ENCODE measurements at regions not wholly inside any gene's neighbourhood (a gene's known extent, or its start where the extent isn't known, plus 50 kb on each side); places are given as distances from the start of the nearest gene placed in this dataset.

DNA sequence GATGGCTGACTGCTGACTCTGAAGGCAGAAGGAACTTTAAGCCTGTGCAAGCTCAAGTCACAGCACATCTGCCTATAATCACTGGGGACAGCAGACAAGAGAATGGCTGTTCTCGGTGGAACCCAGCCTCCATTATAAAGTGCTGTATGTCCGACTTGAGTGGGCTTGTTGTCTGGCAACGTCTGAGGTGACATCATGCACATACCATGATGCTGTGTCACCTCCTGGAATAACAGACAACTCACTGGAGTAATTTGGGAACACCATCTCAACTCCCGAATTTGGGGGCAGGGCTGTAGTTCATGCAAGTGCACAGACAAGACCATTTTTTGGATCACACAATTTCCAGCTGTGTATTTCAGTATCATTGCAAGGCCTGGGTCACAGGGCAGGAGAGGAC, 59.8 kb upstream of the GPM6B start:
- H3K27ac ChIP-seq = no peak overlapping the region
- no peak for TF ChIP-seq ZFX (IDR thresholded peaks at IDR 0.05)
- no peak for TF ChIP-seq CTCF (conservative IDR thresholded peaks at IDR 0.05)

GRCh38 chrX:13875572-13875971, 58.7 kb upstream of the GPM6B start:
- TF ChIP-seq CTCF (conservative IDR thresholded peaks at IDR 0.05) (no peak), ZFX (IDR thresholded peaks at IDR 0.05) (no peak)
- no peak overlapping the region for H3K27ac ChIP-seq

DNA sequence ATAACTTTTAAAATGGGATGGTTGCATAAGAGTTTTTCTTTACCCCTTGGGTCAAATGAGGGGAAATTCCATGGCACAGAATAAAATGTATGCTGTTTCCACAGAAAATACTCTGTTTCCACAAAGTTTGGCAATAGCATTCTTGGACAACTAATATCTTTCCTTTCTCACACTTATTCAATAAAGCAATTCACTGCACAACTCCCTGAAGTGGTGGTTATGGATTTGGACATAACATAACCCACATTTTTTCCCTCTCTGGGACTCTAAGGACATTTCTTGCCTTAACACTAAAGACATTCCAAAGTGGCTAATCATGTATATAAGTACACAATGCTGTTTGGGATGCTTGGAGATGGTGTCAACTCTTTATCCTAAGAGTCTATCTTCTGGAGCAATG, 51.7 kb upstream of the GPM6B start:
- TF ChIP-seq CTCF (conservative IDR thresholded peaks at IDR 0.05) (no peak), ZFX (IDR thresholded peaks at IDR 0.05) (no peak)
- H3K27ac ChIP-seq = no peak overlapping the region

All from C4-2B (cell line).